ENCODE measurements at regions not wholly inside any gene's neighbourhood (a gene's known extent, or its start where the extent isn't known, plus 50 kb on each side); places are given as distances from the start of the nearest gene placed in this dataset.
"Not testable (repeated sequence)": the region's sequence is repeated elsewhere in the genome, so short reads cannot be mapped to it uniquely, and the experiment has no call there.

- Histone ChIP-seq H3K4me1 (ENCODE audit: insufficient read depth) (no peaks in the 10 kb centered on the region), H3K9me3 (no peaks in the 10 kb centered on the region), H3K4me3 (no peak overlapping the region), H3K27me3 (no peaks in the 10 kb centered on the region), H3K36me3 (no peaks in the 10 kb centered on the region), H3K27ac (no peak overlapping the region)
- no peak for TF ChIP-seq EP300 (IDR thresholded peaks at IDR 0.05)
- TF ChIP-seq POLR2A (IDR thresholded peaks at IDR 0.05): no peak
- no peak for TF ChIP-seq CTCF (IDR thresholded peaks at IDR 0.05)
- intact Hi-C loops (cut with DNase I): no loop called here
- DNase-seq: no peak
- WGBS, 3 donors: 68 to 78% (median 70%) methylated on average over 2 of the region's 2 CpGs
Measured at GRCh38 chr6:48667797-48668196, 556.8 kb upstream of the PTCHD4 start.

- Histone ChIP-seq H3K4me3 (no peak overlapping the region), H3K9me3 (no peaks in the 10 kb centered on the region), H3K27ac (no peak overlapping the region), H3K4me1 (ENCODE audit: insufficient read depth) (no peaks in the 10 kb centered on the region), H3K36me3 (no peaks in the 10 kb centered on the region), H3K27me3 (no peaks in the 10 kb centered on the region)
- WGBS, 3 donors: 52 to 59% (median 58%) methylated on average over 3 of the region's 3 CpGs
- no peak for DNase-seq
- intact Hi-C loops (cut with DNase I): no loop called here
- TF ChIP-seq POLR2A (IDR thresholded peaks at IDR 0.05): no peak
- no peak for TF ChIP-seq CTCF (IDR thresholded peaks at IDR 0.05)
- TF ChIP-seq EP300 (IDR thresholded peaks at IDR 0.05): no peak
Measured at GRCh38 chr6:48664826-48665225, 553.8 kb upstream of the PTCHD4 start.

GRCh38 chr6:48658915-48659314 lies 547.9 kb upstream of the PTCHD4 start:
- Histone ChIP-seq H3K27ac (no peak overlapping the region), H3K4me1 (ENCODE audit: insufficient read depth) (no peaks in the 10 kb centered on the region), H3K4me3 (no peak overlapping the region), H3K9me3 (no peaks in the 10 kb centered on the region), H3K36me3 (no peaks in the 10 kb centered on the region), H3K27me3 (no peaks in the 10 kb centered on the region)
- TF ChIP-seq CTCF (IDR thresholded peaks at IDR 0.05) (no peak), POLR2A (IDR thresholded peaks at IDR 0.05) (no peak), EP300 (IDR thresholded peaks at IDR 0.05) (no peak)
- intact Hi-C loops (cut with DNase I): no loop called here
- DNase-seq: no peak
- WGBS, 3 donors: 37 to 42% (median 39%) methylated on average over 2 of the region's 2 CpGs

- no peak overlapping the region for H3K27ac ChIP-seq
- H3K4me1 ChIP-seq (ENCODE audit: insufficient read depth): no peaks in the 10 kb centered on the region
- DNase-seq: no peak
- H3K4me3 ChIP-seq: no peak overlapping the region
- no peaks in the 10 kb centered on the region for H3K36me3 ChIP-seq
- no peaks in the 10 kb centered on the region for H3K9me3 ChIP-seq
- TF ChIP-seq EP300 (IDR thresholded peaks at IDR 0.05): no peak
- TF ChIP-seq CTCF (IDR thresholded peaks at IDR 0.05): no peak
- TF ChIP-seq POLR2A (IDR thresholded peaks at IDR 0.05): no peak
- WGBS, 3 donors: 53 to 63% (median 58%) methylated on average over 2 of the region's 2 CpGs
- intact Hi-C loops (cut with DNase I): no loop called here
- no peaks in the 10 kb centered on the region for H3K27me3 ChIP-seq
Measured at GRCh38 chr6:48641544-48641943, 530.5 kb upstream of the PTCHD4 start.

GRCh38 chr6:48638796-48639195 lies 527.8 kb upstream of the PTCHD4 start:
- H3K4me1 ChIP-seq (ENCODE audit: insufficient read depth); intact Hi-C loops (cut with DNase I); DNase-seq; H3K27ac ChIP-seq; H3K9me3 ChIP-seq; H3K36me3 ChIP-seq; H3K4me3 ChIP-seq; H3K27me3 ChIP-seq: not testable (repeated sequence)
- WGBS, 3 donors: 3 to 4% (median 4%) methylated on average over 1 of the region's 1 CpG
